ENCODE measurements at regions not wholly inside any gene's neighbourhood (a gene's known extent, or its start where the extent isn't known, plus 50 kb on each side); places are given as distances from the start of the nearest gene placed in this dataset.

DNA sequence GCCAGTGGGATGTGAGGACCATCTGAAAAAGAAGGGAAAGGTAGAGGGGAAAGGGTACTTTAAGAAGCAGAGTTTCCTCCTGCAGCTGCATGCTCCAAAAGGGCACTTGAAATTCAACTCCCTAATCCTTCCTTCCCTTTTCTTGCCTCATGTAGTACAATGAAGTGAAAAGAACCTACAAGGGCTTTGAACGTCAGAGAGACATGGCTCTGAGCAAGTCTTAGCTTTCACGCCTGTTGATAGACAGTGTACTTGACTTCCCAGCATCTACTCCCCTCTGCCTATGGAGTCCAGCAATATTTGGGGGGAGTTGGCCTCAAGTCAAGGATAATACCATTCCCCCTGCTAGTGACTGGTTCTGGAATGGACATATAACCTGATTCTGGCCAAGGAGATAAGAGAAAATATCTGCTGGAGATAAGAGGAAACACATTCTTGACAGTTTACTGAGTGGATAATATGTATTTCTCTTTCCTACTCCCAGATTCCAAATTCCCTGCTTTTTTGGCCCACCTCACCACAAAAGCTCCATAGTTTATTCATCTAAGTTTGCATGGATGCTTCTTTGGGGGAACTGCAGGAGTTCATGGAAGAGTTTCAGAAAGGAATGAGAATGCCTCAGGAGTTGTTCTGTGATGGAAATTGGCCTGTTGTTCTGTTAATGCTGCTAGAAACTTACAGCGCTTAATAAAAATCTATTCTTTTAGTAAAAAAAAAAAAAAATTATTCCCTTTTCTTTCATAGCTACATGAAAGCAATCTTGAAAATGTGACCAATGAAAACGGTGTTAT is 193.0 kb upstream of the TPM1 start:
- WGBS (ENCODE audit: insufficient coverage): 60% methylated on average over 1 of the region's 4 CpGs
- Histone ChIP-seq H3K27me3 (ENCODE audit: control insufficient read depth, insufficient read depth, low read length) (no peaks in the 10 kb centered on the region), H3K4me1 (ENCODE audit: control insufficient read depth, insufficient read depth, low read length) (peaks cover 4% of the 10 kb centered on the region), H3K27ac (ENCODE audit: low read depth, low read length) (no peak overlapping the region), H3K36me3 (ENCODE audit: control insufficient read depth, insufficient read depth, low read length) (peaks cover 6% of the 10 kb centered on the region), H3K9me3 (ENCODE audit: control insufficient read depth, insufficient read depth, low read length) (no peaks in the 10 kb centered on the region), H3K4me3 (ENCODE audit: low read depth, low read length) (no peak overlapping the region)
- no peak for DNase-seq (ENCODE audit: low read depth in 4 of 6, low spot score in 6 of 6)

- no peaks in the 10 kb centered on the region for H3K9me3 ChIP-seq (ENCODE audit: control insufficient read depth, insufficient read depth, low read length)
- 84% methylated on average over 9 of the region's 9 CpGs for WGBS (ENCODE audit: insufficient coverage)
- peaks cover 4% of the 10 kb centered on the region for H3K4me1 ChIP-seq (ENCODE audit: control insufficient read depth, insufficient read depth, low read length)
- no peak overlapping the region for H3K27ac ChIP-seq (ENCODE audit: low read depth, low read length)
- no peak overlapping the region for H3K4me3 ChIP-seq (ENCODE audit: low read depth, low read length)
- no peak for DNase-seq (ENCODE audit: low read depth in 4 of 6, low spot score in 6 of 6)
- no peaks in the 10 kb centered on the region for H3K27me3 ChIP-seq (ENCODE audit: control insufficient read depth, insufficient read depth, low read length)
- peaks cover 4% of the 10 kb centered on the region for H3K36me3 ChIP-seq (ENCODE audit: control insufficient read depth, insufficient read depth, low read length)
These were observed 192.2 kb upstream of the TPM1 start for GRCh38 chr15:62850318-62850717.

DNA sequence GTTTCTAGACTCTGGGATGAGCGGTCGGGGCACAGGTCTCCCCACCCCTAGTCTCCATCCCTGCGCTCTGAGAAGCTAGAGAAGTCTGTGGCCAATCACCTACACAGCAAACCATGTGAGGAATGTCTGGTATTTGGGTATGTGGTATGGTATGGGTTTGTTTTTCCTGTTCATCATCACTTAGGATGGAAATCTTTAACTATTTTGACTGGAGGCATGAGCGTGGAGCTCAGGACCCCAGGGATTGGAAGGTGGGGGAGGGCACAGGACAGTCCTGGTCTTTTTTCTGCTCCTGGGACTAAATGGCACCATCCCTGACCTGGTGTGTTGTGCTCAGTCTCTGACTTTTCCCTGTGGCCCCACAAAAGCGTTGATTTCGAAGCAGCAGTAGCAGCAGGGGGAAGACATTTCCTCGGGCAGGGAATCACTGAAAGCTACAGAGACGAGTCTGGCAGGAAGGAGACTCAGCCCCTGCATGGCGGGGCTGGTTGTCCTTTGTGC is 191.7 kb upstream of the TPM1 start:
- Histone ChIP-seq H3K27me3 (ENCODE audit: control insufficient read depth, insufficient read depth, low read length) (no peaks in the 10 kb centered on the region), H3K4me3 (ENCODE audit: low read depth, low read length) (no peak overlapping the region), H3K9me3 (ENCODE audit: control insufficient read depth, insufficient read depth, low read length) (no peaks in the 10 kb centered on the region), H3K27ac (ENCODE audit: low read depth, low read length) (peak overlapping the region; percentile 20), H3K4me1 (ENCODE audit: control insufficient read depth, insufficient read depth, low read length) (peaks cover 4% of the 10 kb centered on the region), H3K36me3 (ENCODE audit: control insufficient read depth, insufficient read depth, low read length) (no peaks in the 10 kb centered on the region)
- WGBS (ENCODE audit: insufficient coverage): 58% methylated on average over 6 of the region's 9 CpGs
- DNase-seq (ENCODE audit: low read depth in 4 of 6, low spot score in 6 of 6): no peak

GRCh38 chr15:62853114-62853840 is 189.3 kb upstream of the TPM1 start:
- WGBS (ENCODE audit: insufficient coverage): 75% methylated on average over 4 of the region's 5 CpGs
- H3K4me3 ChIP-seq (ENCODE audit: low read depth, low read length): no peak overlapping the region
- peaks cover 2% of the 10 kb centered on the region for H3K27me3 ChIP-seq (ENCODE audit: control insufficient read depth, insufficient read depth, low read length)
- no peak overlapping the region for H3K27ac ChIP-seq (ENCODE audit: low read depth, low read length)
- no peaks in the 10 kb centered on the region for H3K9me3 ChIP-seq (ENCODE audit: control insufficient read depth, insufficient read depth, low read length)
- H3K36me3 ChIP-seq (ENCODE audit: control insufficient read depth, insufficient read depth, low read length): no peaks in the 10 kb centered on the region
- H3K4me1 ChIP-seq (ENCODE audit: control insufficient read depth, insufficient read depth, low read length): peaks cover 4% of the 10 kb centered on the region
- no peak for DNase-seq (ENCODE audit: low read depth in 4 of 6, low spot score in 6 of 6)

- H3K27ac ChIP-seq (ENCODE audit: low read depth, low read length): no peak overlapping the region
- H3K27me3 ChIP-seq (ENCODE audit: control insufficient read depth, insufficient read depth, low read length): peaks cover 2% of the 10 kb centered on the region
- peak in 2 of 6 donors; percentile 46 to 57 for DNase-seq (ENCODE audit: low read depth in 4 of 6, low spot score in 6 of 6)
- H3K4me1 ChIP-seq (ENCODE audit: control insufficient read depth, insufficient read depth, low read length): peaks cover 4% of the 10 kb centered on the region
- no peaks in the 10 kb centered on the region for H3K9me3 ChIP-seq (ENCODE audit: control insufficient read depth, insufficient read depth, low read length)
- H3K36me3 ChIP-seq (ENCODE audit: control insufficient read depth, insufficient read depth, low read length): no peaks in the 10 kb centered on the region
- no peak overlapping the region for H3K4me3 ChIP-seq (ENCODE audit: low read depth, low read length)
- WGBS (ENCODE audit: insufficient coverage): 81% methylated on average over 2 of the region's 6 CpGs
These were observed 188.7 kb upstream of the TPM1 start for GRCh38 chr15:62853841-62854225.

GRCh38 chr15:62854420-62855084 is 188.0 kb upstream of the TPM1 start:
- DNase-seq (ENCODE audit: low read depth in 4 of 6, low spot score in 6 of 6): no peak
- WGBS (ENCODE audit: insufficient coverage): 86% methylated on average over 11 of the region's 12 CpGs
- H3K36me3 ChIP-seq (ENCODE audit: control insufficient read depth, insufficient read depth, low read length): no peaks in the 10 kb centered on the region

DNA sequence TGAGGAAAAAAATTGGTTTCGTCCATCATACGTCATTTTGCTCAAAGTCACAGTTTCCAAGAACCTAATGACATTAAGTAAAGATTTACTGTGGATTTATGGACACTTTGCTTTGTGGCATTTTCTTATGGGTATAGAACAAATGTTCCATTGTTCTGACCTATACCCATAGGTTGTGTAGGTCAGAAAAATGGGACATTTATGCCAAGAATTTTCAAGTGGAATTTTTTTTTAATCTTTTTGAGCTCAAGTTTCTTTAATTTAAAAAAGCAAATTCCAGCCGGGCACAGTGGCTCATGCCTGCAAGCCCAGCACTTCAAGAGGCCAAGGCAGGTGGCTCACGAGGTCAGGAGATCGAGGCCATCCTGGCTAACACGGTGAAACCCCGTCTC is 187.5 kb upstream of the TPM1 start:
- WGBS (ENCODE audit: insufficient coverage): 90% methylated on average over 4 of the region's 7 CpGs
- Histone ChIP-seq H3K4me1 (ENCODE audit: control insufficient read depth, insufficient read depth, low read length) (peaks cover 4% of the 10 kb centered on the region), H3K27me3 (ENCODE audit: control insufficient read depth, insufficient read depth, low read length) (peaks cover 2% of the 10 kb centered on the region), H3K4me3 (ENCODE audit: low read depth, low read length) (no peak overlapping the region), H3K27ac (ENCODE audit: low read depth, low read length) (no peak overlapping the region), H3K9me3 (ENCODE audit: control insufficient read depth, insufficient read depth, low read length) (no peaks in the 10 kb centered on the region), H3K36me3 (ENCODE audit: control insufficient read depth, insufficient read depth, low read length) (no peaks in the 10 kb centered on the region)
- DNase-seq (ENCODE audit: low read depth in 4 of 6, low spot score in 6 of 6): no peak

More at GRCh38 chr15:62854420-62855084, 188.0 kb upstream of the TPM1 start:
- Histone ChIP-seq H3K4me1 (ENCODE audit: control insufficient read depth, insufficient read depth, low read length) (peaks cover 4% of the 10 kb centered on the region), H3K27me3 (ENCODE audit: control insufficient read depth, insufficient read depth, low read length) (peaks cover 2% of the 10 kb centered on the region), H3K27ac (ENCODE audit: low read depth, low read length) (no peak overlapping the region), H3K4me3 (ENCODE audit: low read depth, low read length) (no peak overlapping the region), H3K9me3 (ENCODE audit: control insufficient read depth, insufficient read depth, low read length) (no peaks in the 10 kb centered on the region)

GRCh38 chr15:62856466-62857246 is 185.9 kb upstream of the TPM1 start:
- Histone ChIP-seq H3K27me3 (ENCODE audit: control insufficient read depth, insufficient read depth, low read length) (peaks cover 2% of the 10 kb centered on the region), H3K4me3 (ENCODE audit: low read depth, low read length) (no peak overlapping the region), H3K9me3 (ENCODE audit: control insufficient read depth, insufficient read depth, low read length) (no peaks in the 10 kb centered on the region), H3K27ac (ENCODE audit: low read depth, low read length) (no peak overlapping the region), H3K4me1 (ENCODE audit: control insufficient read depth, insufficient read depth, low read length) (peaks cover 4% of the 10 kb centered on the region), H3K36me3 (ENCODE audit: control insufficient read depth, insufficient read depth, low read length) (no peaks in the 10 kb centered on the region)
- WGBS (ENCODE audit: insufficient coverage): 87% methylated on average over 5 of the region's 12 CpGs
- DNase-seq (ENCODE audit: low read depth in 4 of 6, low spot score in 6 of 6): no peak

- Histone ChIP-seq H3K36me3 (ENCODE audit: control insufficient read depth, insufficient read depth, low read length) (no peaks in the 10 kb centered on the region), H3K27ac (ENCODE audit: low read depth, low read length) (no peak overlapping the region), H3K27me3 (ENCODE audit: control insufficient read depth, insufficient read depth, low read length) (peaks cover 2% of the 10 kb centered on the region), H3K4me3 (ENCODE audit: low read depth, low read length) (no peak overlapping the region), H3K4me1 (ENCODE audit: control insufficient read depth, insufficient read depth, low read length) (peaks cover 4% of the 10 kb centered on the region), H3K9me3 (ENCODE audit: control insufficient read depth, insufficient read depth, low read length) (no peaks in the 10 kb centered on the region)
- WGBS (ENCODE audit: insufficient coverage): 93% methylated on average over 3 of the region's 5 CpGs
- no peak for DNase-seq (ENCODE audit: low read depth in 4 of 6, low spot score in 6 of 6)
These were observed 185.1 kb upstream of the TPM1 start for GRCh38 chr15:62857411-62857853.
